ENCODE measurements at regions not wholly inside any gene's neighbourhood (a gene's known extent, or its start where the extent isn't known, plus 50 kb on each side); places are given as distances from the start of the nearest gene placed in this dataset.

GRCh38 chr9:135178498-135178897 lies 91.0 kb downstream of the OLFM1 start:
- H3K9me2 ChIP-seq (replicated peaks; ENCODE audit: insufficient read depth): no peaks in the 10 kb centered on the region
- no peaks in the 10 kb centered on the region for H3K79me2 ChIP-seq
- no peaks in the 10 kb centered on the region for H3K4me1 ChIP-seq (ENCODE audit: insufficient read depth)
- H4K20me1 ChIP-seq (ENCODE audit: insufficient read depth, poor library complexity, severe bottlenecking): no peaks in the 10 kb centered on the region
- no peak overlapping the region for H3K4me3 ChIP-seq
- TF ChIP-seq EZH2phosphoT487 (IDR thresholded peaks at IDR 0.05; ENCODE audit: low read depth, severe bottlenecking, unreplicated experiment) (no peak), CTCF (IDR thresholded peaks at IDR 0.05; ENCODE audit: poor library complexity) (no peak), EZH2 (IDR thresholded peaks at IDR 0.05; ENCODE audit: borderline replicate concordance) (no peak)
- H3K36me3 ChIP-seq (replicated peaks; ENCODE audit: insufficient read depth, low read depth): no peaks in the 10 kb centered on the region
- H3K9me3 ChIP-seq (ENCODE audit: low read depth): no peaks in the 10 kb centered on the region
- no peak for DNase-seq (ENCODE audit: low spot score)
- 75% methylated on average over 10 of the region's 10 CpGs for WGBS (ENCODE audit: low lambda C conversion rate, missing lambda C conversion rate)
- no peak overlapping the region for H2AFZ ChIP-seq
- H3K27me3 ChIP-seq: peaks cover 1% of the 10 kb centered on the region
- no peak overlapping the region for H3K4me2 ChIP-seq
- no peak overlapping the region for H3K27ac ChIP-seq

GRCh38 chr9:135179041-135179440 lies 91.6 kb downstream of the OLFM1 start:
- Histone ChIP-seq H4K20me1 (ENCODE audit: insufficient read depth, poor library complexity, severe bottlenecking) (no peaks in the 10 kb centered on the region), H3K4me1 (ENCODE audit: insufficient read depth) (no peaks in the 10 kb centered on the region), H3K79me2 (no peaks in the 10 kb centered on the region), H3K9me2 (replicated peaks; ENCODE audit: insufficient read depth) (no peaks in the 10 kb centered on the region), H3K36me3 (replicated peaks; ENCODE audit: insufficient read depth, low read depth) (no peaks in the 10 kb centered on the region), H3K4me2 (no peak overlapping the region), H3K27me3 (peaks cover 5% of the 10 kb centered on the region), H3K27ac (no peak overlapping the region), H3K9me3 (ENCODE audit: low read depth) (no peaks in the 10 kb centered on the region), H2AFZ (no peak overlapping the region), H3K4me3 (no peak overlapping the region)
- WGBS (ENCODE audit: low lambda C conversion rate, missing lambda C conversion rate): 80% methylated on average over 9 of the region's 10 CpGs
- no peak for DNase-seq (ENCODE audit: low spot score)
- no peak for TF ChIP-seq EZH2phosphoT487 (IDR thresholded peaks at IDR 0.05; ENCODE audit: low read depth, severe bottlenecking, unreplicated experiment)

GRCh38 chr9:135179976-135180375 lies 92.5 kb downstream of the OLFM1 start:
- TF ChIP-seq CTCF (IDR thresholded peaks at IDR 0.05; ENCODE audit: poor library complexity): no peak
- no peak for TF ChIP-seq EZH2phosphoT487 (IDR thresholded peaks at IDR 0.05; ENCODE audit: low read depth, severe bottlenecking, unreplicated experiment)
- no peak for TF ChIP-seq EZH2 (IDR thresholded peaks at IDR 0.05; ENCODE audit: borderline replicate concordance)
- H3K79me2 ChIP-seq: no peaks in the 10 kb centered on the region
- peaks cover 5% of the 10 kb centered on the region for H3K27me3 ChIP-seq
- H3K4me2 ChIP-seq: no peak overlapping the region
- no peaks in the 10 kb centered on the region for H3K36me3 ChIP-seq (replicated peaks; ENCODE audit: insufficient read depth, low read depth)
- no peak overlapping the region for H2AFZ ChIP-seq
- WGBS (ENCODE audit: low lambda C conversion rate, missing lambda C conversion rate): 77% methylated on average over 9 of the region's 9 CpGs
- no peaks in the 10 kb centered on the region for H3K9me3 ChIP-seq (ENCODE audit: low read depth)
- DNase-seq (ENCODE audit: low spot score): no peak
- no peak overlapping the region for H3K4me3 ChIP-seq
- no peaks in the 10 kb centered on the region for H3K9me2 ChIP-seq (replicated peaks; ENCODE audit: insufficient read depth)
- H3K4me1 ChIP-seq (ENCODE audit: insufficient read depth): no peaks in the 10 kb centered on the region
- no peaks in the 10 kb centered on the region for H4K20me1 ChIP-seq (ENCODE audit: insufficient read depth, poor library complexity, severe bottlenecking)
- no peak overlapping the region for H3K27ac ChIP-seq

GRCh38 chr9:135180586-135180985 lies 93.1 kb downstream of the OLFM1 start:
- TF ChIP-seq EZH2phosphoT487 (IDR thresholded peaks at IDR 0.05; ENCODE audit: low read depth, severe bottlenecking, unreplicated experiment) (no peak), EZH2 (IDR thresholded peaks at IDR 0.05; ENCODE audit: borderline replicate concordance) (no peak), CTCF (IDR thresholded peaks at IDR 0.05; ENCODE audit: poor library complexity) (no peak)
- Histone ChIP-seq H3K9me3 (ENCODE audit: low read depth) (no peaks in the 10 kb centered on the region), H3K4me1 (ENCODE audit: insufficient read depth) (no peaks in the 10 kb centered on the region), H3K9me2 (replicated peaks; ENCODE audit: insufficient read depth) (no peaks in the 10 kb centered on the region), H4K20me1 (ENCODE audit: insufficient read depth, poor library complexity, severe bottlenecking) (no peaks in the 10 kb centered on the region), H2AFZ (no peak overlapping the region), H3K4me2 (no peak overlapping the region), H3K27ac (no peak overlapping the region), H3K36me3 (replicated peaks; ENCODE audit: insufficient read depth, low read depth) (no peaks in the 10 kb centered on the region), H3K4me3 (no peak overlapping the region), H3K79me2 (no peaks in the 10 kb centered on the region), H3K27me3 (peaks cover 5% of the 10 kb centered on the region)
- no peak for DNase-seq (ENCODE audit: low spot score)
- 79% methylated on average over 4 of the region's 4 CpGs for WGBS (ENCODE audit: low lambda C conversion rate, missing lambda C conversion rate)
